Ishikawa (cell line): ENCODE measurements at regions not wholly inside any gene's neighbourhood (a gene's known extent, or its start where the extent isn't known, plus 50 kb on each side); places are given as distances from the start of the nearest gene placed in this dataset.

ENCODE experiments used
- CEBPB ChIP-seq: IDR thresholded peaks from 2 replicates; pipeline ENCODE4 v1.6.1; 2012
- CREB1 ChIP-seq: IDR thresholded peaks from 2 replicates; pipeline ENCODE4 v1.6.1; 2012; ENCODE audit warnings: low read depth
- EP300 ChIP-seq: IDR thresholded peaks from 2 replicates; pipeline ENCODE4 v1.6.1; 2012; ENCODE audit warnings: borderline replicate concordance
- RAD21 ChIP-seq: IDR thresholded peaks from 2 replicates; pipeline ENCODE4 v1.6.1; 2012; ENCODE audit warnings: low read depth
- REST ChIP-seq: IDR thresholded peaks from 2 replicates; pipeline ENCODE4 v1.6.1; 2012; ENCODE audit warnings: low read depth, mild to moderate bottlenecking
- TAF1 ChIP-seq: IDR thresholded peaks from 2 replicates; pipeline ENCODE4 v1.6.1; 2012; ENCODE audit warnings: low read depth, mild to moderate bottlenecking
- YY1 ChIP-seq: IDR thresholded peaks from 2 replicates; pipeline ENCODE4 v1.6.1; 2012; ENCODE audit warnings: low read depth
- TF ChIP-seq, protein P1 (sequence below): IDR thresholded peaks from 2 replicates; pipeline ENCODE4 v1.6.1; 2012

DNA sequence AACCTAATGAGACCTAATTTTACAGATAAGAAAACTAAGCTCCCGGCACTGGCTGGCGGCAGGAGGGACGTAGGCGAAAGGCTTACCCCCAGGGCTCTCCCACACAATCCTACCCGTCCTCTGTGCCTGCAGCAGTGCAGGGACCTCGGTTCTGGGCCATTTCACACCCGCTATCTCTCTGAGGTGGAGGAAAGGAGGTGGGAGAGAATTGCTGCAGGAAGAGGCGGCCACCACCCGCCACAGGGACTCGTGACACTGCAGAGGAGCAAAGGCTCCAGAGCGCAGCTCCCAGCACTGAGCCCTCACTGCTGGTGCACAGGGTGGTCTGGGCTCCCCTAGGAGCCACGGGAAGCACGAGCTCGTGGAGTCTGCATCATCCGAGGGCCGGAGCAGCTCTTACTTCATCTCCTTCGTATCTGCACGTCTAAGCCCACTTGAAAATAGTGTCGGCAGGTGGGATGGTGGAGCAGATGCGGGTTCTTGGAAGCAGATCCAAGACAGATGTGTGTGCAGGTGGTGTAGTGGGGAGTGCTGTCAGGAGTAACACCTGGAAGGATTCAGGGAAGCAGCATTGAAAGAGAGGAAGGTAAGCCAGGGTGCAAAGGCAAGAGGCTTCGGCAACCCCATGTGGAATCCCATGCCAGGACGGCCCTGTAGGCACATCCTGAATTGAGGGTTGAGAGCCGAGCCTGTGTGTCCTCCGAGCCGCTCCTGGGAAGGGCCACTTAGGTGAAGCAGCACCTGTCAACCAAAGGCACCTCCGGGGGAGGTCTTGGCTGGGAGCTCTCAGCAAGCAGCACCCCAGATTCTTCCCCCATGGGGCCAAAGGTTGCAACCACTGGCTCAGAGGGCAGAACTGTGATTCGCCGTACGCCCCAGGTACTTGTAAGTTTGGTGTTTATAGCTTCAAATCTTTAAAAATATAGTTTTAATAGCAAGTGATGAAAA, 115.8 kb upstream of the SPACA7 start:
- no peak for TF ChIP-seq EP300
- TF ChIP-seq YY1: no peak
- TF ChIP-seq CREB1: no peak
- no peak for TF ChIP-seq CEBPB
- TF ChIP-seq RAD21: no peak
- TF ChIP-seq TAF1: no peak
- no peak for TF ChIP-seq REST
- TF ChIP-seq, protein P1, sequence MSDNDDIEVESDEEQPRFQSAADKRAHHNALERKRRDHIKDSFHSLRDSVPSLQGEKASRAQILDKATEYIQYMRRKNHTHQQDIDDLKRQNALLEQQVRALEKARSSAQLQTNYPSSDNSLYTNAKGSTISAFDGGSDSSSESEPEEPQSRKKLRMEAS: no peak
